Endothelial cell of umbilical vein (primary cell): ENCODE measurements at regions not wholly inside any gene's neighbourhood (a gene's known extent, or its start where the extent isn't known, plus 50 kb on each side); places are given as distances from the start of the nearest gene placed in this dataset.

Experiments
- BruUV-seq: library from RNA; stranded (reverse); fragments of 400-500 nt; replicated peaks from 2 replicates; lab custom pipeline; 2021; lab: Mats Ljungman, UMichigan
- CTCF ChIA-PET: fragments of 300-600, 350-600 bp; sonication (Branson Sonifier 250); formaldehyde crosslinking; loops from one replicate; lab custom pipeline; 2021; ENCODE audit warnings: antibody characterized with exemption, inconsistent platforms; lab: Charles Lee
- POLR2A ChIA-PET: fragments of 300-600, 350-600 bp; sonication (Branson Sonifier 250); formaldehyde crosslinking; loops from one replicate; lab custom pipeline; 2021; ENCODE audit warnings: antibody characterized with exemption, inconsistent platforms; lab: Charles Lee
- DNase-seq: peaks from one replicate; pipeline ENCODE4 v3.0.0-alpha.2; 2011; ENCODE audit warnings: low read depth, low spot score
- FAIRE-seq: peaks from 2 replicates; lab custom pipeline; 2011; peaks lifted over from hg19 to GRCh38; lab: Jason Lieb, UNC
- H2AFZ ChIP-seq: 2 replicates; pipeline ENCODE4 v1.6.0; 2012; ENCODE audit warnings: low read depth, low read length, control low read depth, inconsistent platforms
- H3K27ac ChIP-seq: 2 replicates; pipeline ENCODE4 v1.5.1; 2011; ENCODE audit warnings: low read depth, mild to moderate bottlenecking, control low read depth, low read length, moderate library complexity; ENCODE audit not compliant: insufficient read depth
- H3K27me3 ChIP-seq, 2 experiments: 2 replicates each; pipeline versions ENCODE4 v1.6.0 to v1.6.1; 2011; ENCODE audit warnings: low read length in 2 of 2, mixed read lengths in 1 of 2; ENCODE audit not compliant: control insufficient read depth in 2 of 2, insufficient read depth in 2 of 2
- H3K36me3 ChIP-seq, 2 experiments: 2 replicates in 1 of 2; 3 replicates in 1 of 2; pipeline ENCODE4 v1.5.1; 2011; ENCODE audit warnings: low read length in 2 of 2, mild to moderate bottlenecking in 1 of 2, moderate library complexity in 1 of 2; ENCODE audit not compliant: control insufficient read depth in 2 of 2, insufficient read depth in 2 of 2; ENCODE audit errors: extremely low read depth in 1 of 2
- H3K4me1 ChIP-seq: 3 replicates; pipeline ENCODE4 v1.5.1; 2011; ENCODE audit warnings: mild to moderate bottlenecking, low read length; ENCODE audit not compliant: control insufficient read depth, insufficient read depth; ENCODE audit errors: extremely low read depth
- H3K4me2 ChIP-seq: 2 replicates; pipeline ENCODE4 v1.6.1; 2011; ENCODE audit warnings: low read length, control low read depth, mixed read lengths; ENCODE audit not compliant: insufficient read depth
- H3K4me3 ChIP-seq, 3 experiments: fragments of 200-600 bp in 1 of 3; sonication (generic), shearing (Covaris generic) in 1 of 3; replicated peaks in 1 of 3; 2 replicates each; pipeline ENCODE4 v1.5.1; 2011 to 2016; ENCODE audit warnings: control low read depth in 3 of 3, low read length in 3 of 3, mild to moderate bottlenecking in 2 of 3, inconsistent platforms in 1 of 3, low read depth in 1 of 3, moderate library complexity in 1 of 3; ENCODE audit not compliant: insufficient read depth in 1 of 3
- H3K79me2 ChIP-seq: 2 replicates; pipeline ENCODE4 v1.6.0; 2012; ENCODE audit warnings: low read length, inconsistent platforms; ENCODE audit not compliant: control insufficient read depth, insufficient read depth
- H3K9ac ChIP-seq: replicated peaks from 2 replicates; pipeline ENCODE3; 2011; ENCODE audit warnings: low read length, control low read depth; ENCODE audit not compliant: insufficient read depth; ENCODE audit errors: extremely low read depth
- H3K9me1 ChIP-seq: replicated peaks from 3 replicates; pipeline ENCODE4 v1.6.0; 2011; ENCODE audit warnings: mild to moderate bottlenecking, low read length; ENCODE audit not compliant: control insufficient read depth, insufficient read depth; ENCODE audit errors: extremely low read depth
- H3K9me3 ChIP-seq: replicated peaks from 2 replicates; pipeline ENCODE4 v1.5.1; 2012; ENCODE audit warnings: low read length, inconsistent platforms; ENCODE audit not compliant: control insufficient read depth, insufficient read depth
- H4K20me1 ChIP-seq: replicated peaks from 2 replicates; pipeline ENCODE3; 2011; ENCODE audit warnings: mild to moderate bottlenecking, low read length; ENCODE audit not compliant: control insufficient read depth, insufficient read depth; ENCODE audit errors: extremely low read depth
- CTCF ChIP-seq, 2 donors: IDR thresholded peaks; 1 replicate in 1 of 2; 2 replicates in 1 of 2; pipeline ENCODE4 v1.5.1; 2011; ENCODE audit warnings: low read length in 2 of 2, mild to moderate bottlenecking in 2 of 2, moderate library complexity in 2 of 2, control low read depth in 1 of 2, inconsistent platforms in 1 of 2, low read depth in 1 of 2; ENCODE audit not compliant: insufficient read depth in 1 of 2; ENCODE audit errors: extremely low read depth in 1 of 2
- EZH2 ChIP-seq: IDR thresholded peaks from 2 replicates; pipeline ENCODE4 v1.6.1; 2012; ENCODE audit warnings: borderline replicate concordance, low read depth, mild to moderate bottlenecking, moderate library complexity, low read length, inconsistent platforms; ENCODE audit not compliant: severe bottlenecking
- FOS ChIP-seq: IDR thresholded peaks from 2 replicates; pipeline ENCODE4 v1.6.1; 2011; ENCODE audit warnings: mild to moderate bottlenecking, low read length, moderate library complexity, borderline replicate concordance; ENCODE audit not compliant: insufficient read depth
- GATA2 ChIP-seq: IDR thresholded peaks from 2 replicates; pipeline ENCODE4 v1.7.0; 2011; ENCODE audit warnings: low read depth, mild to moderate bottlenecking, moderate library complexity, mixed read lengths, low read length; ENCODE audit not compliant: insufficient read length, insufficient read depth
- JUN ChIP-seq: IDR thresholded peaks from 2 replicates; pipeline ENCODE4 v1.6.1; 2011; ENCODE audit warnings: borderline replicate concordance, low read depth; ENCODE audit not compliant: insufficient read length, insufficient read depth
- MAX ChIP-seq: IDR thresholded peaks from 2 replicates; pipeline ENCODE4 v1.6.1; 2011; ENCODE audit not compliant: insufficient read depth, insufficient read length
- MYC ChIP-seq: IDR thresholded peaks from one replicate; pipeline ENCODE4 v1.6.1; 2011; ENCODE audit warnings: mild to moderate bottlenecking, low read depth, low read length
- POLR2A ChIP-seq: IDR thresholded peaks from 2 replicates; pipeline ENCODE4 v1.6.1; 2012; ENCODE audit warnings: low read depth, mild to moderate bottlenecking, control low read depth, low read length
- POLR2AphosphoS5 ChIP-seq: IDR thresholded peaks from 2 replicates; pipeline ENCODE4 v1.6.1; 2012; ENCODE audit warnings: low read depth, mild to moderate bottlenecking, control low read depth, low read length, moderate library complexity; ENCODE audit not compliant: insufficient read depth
- dilution Hi-C: fragments of 300-500 bp; cut with MboI; formaldehyde crosslinking; loops from one replicate; pipeline ENCODE4 v1.15.0; 2019; ENCODE audit warnings: low sequenced_read_pairs; ENCODE audit not compliant: extremely low pct_ligation_motif_present
- intact Hi-C: fragments of 100-400 bp; cut with micrococcal nuclease; formaldehyde crosslinking; loops from one replicate; pipeline ENCODE4 v1.10.0; 2022

- intact Hi-C loops (no loop called here), dilution Hi-C loops (no loop called here)
- H3K9me3 ChIP-seq = no peaks in the 10 kb centered on the region
- no peaks in the 10 kb centered on the region for H3K9me1 ChIP-seq
- H4K20me1 ChIP-seq = no peaks in the 10 kb centered on the region
- no peak overlapping the region for H3K4me3 ChIP-seq
- no peak for FAIRE-seq
- H2AFZ ChIP-seq = no peak overlapping the region
- H3K27me3 ChIP-seq = no peaks in the 10 kb centered on the region
- H3K4me2 ChIP-seq = no peak overlapping the region
- no TSS peak for BruUV-seq
- no peak overlapping the region for H3K9ac ChIP-seq
- no peak for DNase-seq
- ChIA-PET CTCF (no interaction called here), POLR2A (no interaction called here)
- TF ChIP-seq EZH2 (no peak), MAX (no peak), MYC (no peak), GATA2 (no peak), POLR2AphosphoS5 (no peak), CTCF (IDR thresholded peaks at IDR 0.05; ENCODE audit: extremely low read depth in 1 of 2, insufficient read depth in 1 of 2, low read depth in 1 of 2, low read length in 2 of 2) (no peak), FOS (no peak), POLR2A (no peak), JUN (no peak)
- no peaks in the 10 kb centered on the region for H3K4me1 ChIP-seq
- no peaks in the 10 kb centered on the region for H3K36me3 ChIP-seq
- no peak overlapping the region for H3K27ac ChIP-seq
- H3K79me2 ChIP-seq = no peaks in the 10 kb centered on the region
Observed at GRCh38 chr16:63922560-63922959, 1199.3 kb downstream of the CDH11 start.
